ENCODE measurements at regions not wholly inside any gene's neighbourhood (a gene's known extent, or its start where the extent isn't known, plus 50 kb on each side); places are given as distances from the start of the nearest gene placed in this dataset.
"Not testable (repeated sequence)": the region's sequence is repeated elsewhere in the genome, so short reads cannot be mapped to it uniquely, and the experiment has no call there.

- CTCF ChIA-PET; DNase-seq; in situ Hi-C loops (cut with MboI; ENCODE audit: low sequenced_read_pairs); H3K14ac ChIP-seq (replicated peaks; ENCODE audit: low read depth, low read length); H3K27ac ChIP-seq (ENCODE audit: insufficient read depth, low read length); H3K9me1 ChIP-seq (ENCODE audit: insufficient read depth, low read length); H3K18ac ChIP-seq (ENCODE audit: low read depth, low read length); H2AK5ac ChIP-seq (ENCODE audit: low read depth, low read length); H4K20me1 ChIP-seq (ENCODE audit: insufficient read depth, low read length); H3K4me1 ChIP-seq (ENCODE audit: control insufficient read depth, insufficient read depth, low read length); H4K8ac ChIP-seq (ENCODE audit: low read depth in 2 of 2, low read length in 2 of 2); H3K4me3 ChIP-seq (ENCODE audit: insufficient read depth, low read depth, low read length); H3K23ac ChIP-seq (ENCODE audit: low read depth, low read length); H2BK20ac ChIP-seq (ENCODE audit: low read depth, low read length); H3K56ac ChIP-seq (ENCODE audit: extremely low read depth, insufficient read depth, low read length); H3K4ac ChIP-seq (ENCODE audit: low read depth, low read length); ATAC-seq (ENCODE audit: low read depth); H2AFZ ChIP-seq (replicated peaks; ENCODE audit: low read length, poor library complexity); H4K91ac ChIP-seq (ENCODE audit: insufficient read depth, low read depth, low read length); POLR2A ChIA-PET (ENCODE audit: unreplicated experiment); H3K36me3 ChIP-seq (ENCODE audit: control insufficient read depth, insufficient read depth, low read length); H3K4me2 ChIP-seq (ENCODE audit: low read depth, low read length); H2BK5ac ChIP-seq (ENCODE audit: low read depth, low read length, poor library complexity, severe bottlenecking); H2BK120ac ChIP-seq (ENCODE audit: low read depth, low read length); BruUV-seq (replicated peaks); H3K9me3 ChIP-seq (ENCODE audit: control insufficient read depth, insufficient read depth, low read length); dilution Hi-C loops (cut with HindIII; ENCODE audit: low sequenced_read_pairs, unreplicated experiment); H2BK15ac ChIP-seq (ENCODE audit: low read depth, low read length); H3K27me3 ChIP-seq (ENCODE audit: control insufficient read depth, insufficient read depth, low read length); H3K9ac ChIP-seq (ENCODE audit: low read depth, low read length); H4K5ac ChIP-seq (ENCODE audit: low read depth, low read length); intact Hi-C loops (cut with micrococcal nuclease); H2AK9ac ChIP-seq (replicated peaks; ENCODE audit: low read depth, low read length, poor library complexity); H3K79me1 ChIP-seq (ENCODE audit: low read depth in 1 of 2, low read length in 2 of 2): not testable (repeated sequence)
These were observed 1520.7 kb downstream of the KHDRBS2 start for GRCh38 chr6:60765331-60765730.

- H4K20me1 ChIP-seq (ENCODE audit: insufficient read depth, low read length); H3K4me3 ChIP-seq (ENCODE audit: insufficient read depth, low read depth, low read length); H4K8ac ChIP-seq (ENCODE audit: low read depth in 2 of 2, low read length in 2 of 2); H2AFZ ChIP-seq (replicated peaks; ENCODE audit: low read length, poor library complexity); H2BK20ac ChIP-seq (ENCODE audit: low read depth, low read length); H3K4ac ChIP-seq (ENCODE audit: low read depth, low read length); H2AK5ac ChIP-seq (ENCODE audit: low read depth, low read length); H3K4me1 ChIP-seq (ENCODE audit: control insufficient read depth, insufficient read depth, low read length); H3K9ac ChIP-seq (ENCODE audit: low read depth, low read length); H2BK120ac ChIP-seq (ENCODE audit: low read depth, low read length); H2BK5ac ChIP-seq (ENCODE audit: low read depth, low read length, poor library complexity, severe bottlenecking); H3K79me1 ChIP-seq (ENCODE audit: low read depth in 1 of 2, low read length in 2 of 2); H3K36me3 ChIP-seq (ENCODE audit: control insufficient read depth, insufficient read depth, low read length); ATAC-seq (ENCODE audit: low read depth); intact Hi-C loops (cut with micrococcal nuclease); DNase-seq; dilution Hi-C loops (cut with HindIII; ENCODE audit: low sequenced_read_pairs, unreplicated experiment); BruUV-seq (replicated peaks); H2AK9ac ChIP-seq (replicated peaks; ENCODE audit: low read depth, low read length, poor library complexity); H2BK15ac ChIP-seq (ENCODE audit: low read depth, low read length); H3K18ac ChIP-seq (ENCODE audit: low read depth, low read length); H3K9me3 ChIP-seq (ENCODE audit: control insufficient read depth, insufficient read depth, low read length); H3K23ac ChIP-seq (ENCODE audit: low read depth, low read length); H4K5ac ChIP-seq (ENCODE audit: low read depth, low read length); H3K9me1 ChIP-seq (ENCODE audit: insufficient read depth, low read length); H3K14ac ChIP-seq (replicated peaks; ENCODE audit: low read depth, low read length); H3K4me2 ChIP-seq (ENCODE audit: low read depth, low read length); H3K27ac ChIP-seq (ENCODE audit: insufficient read depth, low read length); POLR2A ChIA-PET (ENCODE audit: unreplicated experiment); H3K56ac ChIP-seq (ENCODE audit: extremely low read depth, insufficient read depth, low read length); in situ Hi-C loops (cut with MboI; ENCODE audit: low sequenced_read_pairs); H3K27me3 ChIP-seq (ENCODE audit: control insufficient read depth, insufficient read depth, low read length); H4K91ac ChIP-seq (ENCODE audit: insufficient read depth, low read depth, low read length); CTCF ChIA-PET: not testable (repeated sequence)
- no CpG with 5 or more reads among the region's 4 CpGs for WGBS, 2 experiments (ENCODE audit: extremely low coverage in 2 of 2, insufficient read length in 1 of 2)
These were observed 1522.5 kb downstream of the KHDRBS2 start for GRCh38 chr6:60763464-60764080.

All from IMR-90 (cell line).